Kidney capillary endothelial cell (primary cell): ENCODE measurements at regions not wholly inside any gene's neighbourhood (a gene's known extent, or its start where the extent isn't known, plus 50 kb on each side); places are given as distances from the start of the nearest gene placed in this dataset.

Source experiments
- DNase-seq: peaks from one replicate; pipeline ENCODE4 v3.0.0-alpha.2; 2018; ENCODE audit warnings: low spot score

DNA sequence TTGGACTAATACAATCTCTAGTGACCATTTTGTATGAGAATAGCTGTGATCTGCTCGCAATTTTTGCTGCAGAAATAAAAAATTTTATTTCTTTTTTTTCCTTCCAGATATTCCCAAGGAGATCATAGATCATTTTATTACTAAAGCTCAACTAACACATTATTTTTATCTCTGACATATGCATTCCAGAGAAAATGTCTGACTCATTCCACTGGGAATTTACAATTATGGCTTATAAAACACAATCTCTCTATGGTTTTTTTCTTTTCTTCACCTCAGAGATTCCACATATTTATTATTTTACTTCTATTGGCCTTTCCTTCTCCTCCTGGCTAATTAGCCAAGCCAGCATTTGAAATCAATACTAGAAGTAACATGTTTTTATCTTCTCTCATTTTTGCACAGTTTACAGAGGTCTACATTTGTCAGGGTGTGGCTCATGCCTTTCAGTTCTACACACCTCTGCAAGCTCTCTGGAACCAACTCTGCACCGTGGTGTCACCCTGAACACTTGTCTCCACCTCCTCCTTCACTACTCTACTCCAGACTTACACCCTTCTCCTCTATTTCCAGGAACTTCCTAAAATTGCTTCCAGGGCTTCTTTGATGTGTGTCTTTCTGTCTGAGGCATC lies 59.8 kb upstream of the GPM6A start:
- no peak for DNase-seq

DNA sequence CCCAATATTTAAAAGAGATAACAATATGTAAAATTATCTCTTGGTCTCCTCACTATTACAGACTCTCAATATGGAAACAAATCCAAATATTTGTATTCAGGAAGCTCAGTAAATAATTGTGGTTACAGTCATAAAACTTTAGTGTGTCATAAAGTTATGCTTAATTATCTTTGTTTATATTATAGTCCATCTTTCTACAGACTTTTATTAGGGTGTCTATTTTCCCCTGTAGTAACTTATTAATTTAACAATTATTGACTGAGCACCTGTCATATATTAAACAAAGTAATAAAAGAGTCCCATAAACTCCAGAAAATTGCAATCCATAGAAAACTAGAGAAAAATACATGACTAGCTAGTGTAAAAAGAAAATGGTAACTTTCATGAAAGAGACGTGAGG lies 61.6 kb upstream of the GPM6A start:
- DNase-seq, result no peak

DNA sequence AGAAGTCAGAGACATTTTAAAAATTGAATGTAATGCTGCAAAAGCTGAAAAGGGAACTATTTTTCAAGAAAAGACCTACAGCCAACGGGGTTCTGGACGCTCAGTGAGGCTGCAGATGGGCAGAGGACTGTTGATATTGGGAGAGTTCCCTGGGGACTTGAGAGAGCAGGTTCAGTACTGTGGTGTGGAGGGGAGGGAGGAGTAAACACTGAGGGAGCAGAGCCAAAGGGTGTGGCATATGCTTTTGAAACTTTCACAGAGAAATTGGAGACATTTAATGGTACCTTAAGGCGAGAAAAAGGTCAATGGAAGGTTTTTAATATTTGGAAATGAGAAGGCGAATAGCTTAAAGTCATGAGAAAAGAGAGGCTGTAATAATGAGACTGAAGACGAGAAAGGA lies 62.2 kb upstream of the GPM6A start:
- DNase-seq, result no peak

DNA sequence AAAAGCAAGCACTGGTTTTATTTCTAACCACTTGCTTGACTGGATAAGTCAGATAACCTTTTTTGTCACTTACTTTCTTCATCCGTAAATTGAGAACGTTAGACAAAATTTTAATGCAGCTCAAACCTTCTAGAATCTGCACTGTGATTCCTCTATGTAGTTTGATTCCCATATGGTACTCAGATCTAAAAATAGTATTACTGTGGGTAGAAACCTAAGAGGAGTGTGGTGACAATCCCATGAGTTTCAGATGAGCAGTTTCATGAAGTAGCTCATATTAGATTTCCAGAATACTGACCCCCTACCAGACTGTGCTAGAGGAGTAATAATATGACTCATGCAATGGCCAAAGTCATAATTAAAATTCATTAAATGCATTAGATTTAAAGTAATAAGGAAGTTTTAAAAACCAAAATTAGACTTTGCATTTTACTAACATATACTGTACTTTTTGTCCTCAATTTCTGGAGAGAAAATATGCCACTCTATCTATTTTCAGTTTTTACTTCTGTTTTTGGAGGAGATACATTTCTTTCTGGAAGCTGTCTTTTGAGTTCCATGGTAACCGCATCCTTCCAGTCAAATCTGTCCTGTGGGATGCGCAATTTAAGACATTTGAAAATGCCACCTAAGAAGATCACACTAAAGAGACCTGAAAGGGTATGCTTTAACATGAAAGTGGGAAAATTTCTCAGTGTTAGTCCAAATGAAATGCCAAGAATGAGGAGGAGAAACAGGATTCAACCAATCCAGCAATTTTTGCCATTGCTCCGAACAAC lies 64.1 kb upstream of the GPM6A start:
- no peak for DNase-seq

DNA sequence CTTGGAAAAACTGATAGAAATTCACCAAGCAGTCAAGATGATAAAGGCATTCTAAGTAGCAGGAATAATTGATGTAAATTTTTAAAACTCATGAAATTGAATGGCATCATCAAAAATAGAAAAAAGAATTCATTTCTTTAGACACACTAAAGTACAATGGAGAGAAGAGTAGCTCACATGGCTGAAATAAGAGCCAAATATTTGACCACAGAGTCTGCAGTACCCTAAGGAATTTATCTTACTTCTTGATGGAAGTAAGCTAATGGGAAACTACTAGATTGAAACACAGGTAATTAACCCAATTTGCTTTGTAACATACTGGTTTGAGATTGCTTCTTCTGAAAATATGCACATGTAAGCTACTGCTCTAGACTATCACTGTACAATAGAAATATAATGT lies 70.8 kb upstream of the GPM6A start:
- no peak for DNase-seq

DNA sequence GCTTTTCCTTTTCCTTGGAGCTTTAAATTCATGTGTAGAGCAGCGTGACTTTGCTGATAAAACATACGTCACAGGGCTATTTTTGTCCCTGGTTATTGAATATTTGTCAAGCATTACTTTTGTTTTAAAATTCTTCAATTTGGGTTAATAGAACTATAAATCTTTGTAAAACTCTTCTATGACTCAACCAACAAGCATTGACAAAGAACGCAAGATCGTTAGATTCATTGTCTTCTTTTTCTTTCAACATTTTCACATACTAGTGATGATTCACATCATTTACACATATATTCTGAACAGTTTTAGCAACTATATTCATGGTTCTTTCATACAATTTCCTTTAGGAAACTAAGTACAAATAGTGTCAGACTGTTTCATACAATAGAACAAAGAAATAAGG lies 72.0 kb upstream of the GPM6A start:
- DNase-seq, result peak; percentile 18

DNA sequence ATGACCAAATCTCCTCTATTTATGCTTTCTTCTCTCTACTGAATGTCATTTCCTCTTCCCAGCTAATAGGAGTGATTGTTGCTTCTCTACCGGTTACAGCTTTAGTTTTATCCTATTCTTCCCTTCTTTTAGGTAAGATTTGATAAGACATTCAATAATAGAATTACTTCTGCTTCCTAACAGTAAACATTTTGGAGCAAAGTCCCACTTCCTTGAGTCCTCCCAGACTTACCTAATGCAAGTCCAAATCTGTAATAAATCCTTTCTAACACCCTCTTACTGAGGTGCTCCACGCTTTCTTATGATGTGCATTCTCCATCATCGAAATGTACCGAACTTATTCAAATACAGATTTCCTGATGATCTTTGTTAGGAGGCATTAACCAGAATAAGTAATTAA lies 79.2 kb upstream of the GPM6A start:
- DNase-seq, result no peak

DNA sequence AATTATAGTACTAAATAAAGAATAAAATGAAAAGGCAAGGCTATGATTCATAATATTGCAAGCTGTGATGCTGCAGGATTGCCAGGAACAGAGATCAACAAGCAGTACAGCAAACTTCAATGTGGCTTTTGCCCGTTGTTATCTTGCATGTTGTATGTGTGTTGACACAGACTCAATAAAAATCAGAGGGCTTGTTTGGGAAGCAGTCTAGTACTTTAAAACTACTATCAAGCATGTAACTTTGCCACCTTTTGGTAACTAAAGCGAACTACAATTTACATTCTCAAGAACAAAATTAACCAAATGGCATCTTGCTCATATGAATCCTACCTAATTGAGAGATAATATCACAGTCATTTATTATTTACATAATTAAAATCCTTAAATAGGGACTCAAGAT lies 79.8 kb upstream of the GPM6A start:
- DNase-seq, result no peak

DNA sequence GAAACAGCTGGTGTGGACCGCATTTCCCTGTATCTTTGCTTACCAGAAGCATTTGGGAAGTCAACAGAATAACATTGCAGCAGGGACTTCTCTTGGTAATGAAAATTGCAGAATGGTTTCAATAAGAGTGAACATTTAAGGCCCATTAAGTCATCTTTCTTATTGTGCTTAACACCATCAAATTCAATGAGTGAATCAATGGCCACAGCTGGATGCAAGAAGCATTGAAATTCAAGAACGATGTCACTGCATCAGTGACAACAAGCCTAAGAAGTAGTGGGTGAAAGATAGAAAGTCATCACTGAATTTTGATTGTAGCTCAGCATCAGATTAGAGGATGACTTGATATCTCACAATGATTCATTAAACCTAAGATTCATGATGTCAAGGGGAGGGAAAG lies 93.9 kb upstream of the GPM6A start:
- DNase-seq, result no peak

DNA sequence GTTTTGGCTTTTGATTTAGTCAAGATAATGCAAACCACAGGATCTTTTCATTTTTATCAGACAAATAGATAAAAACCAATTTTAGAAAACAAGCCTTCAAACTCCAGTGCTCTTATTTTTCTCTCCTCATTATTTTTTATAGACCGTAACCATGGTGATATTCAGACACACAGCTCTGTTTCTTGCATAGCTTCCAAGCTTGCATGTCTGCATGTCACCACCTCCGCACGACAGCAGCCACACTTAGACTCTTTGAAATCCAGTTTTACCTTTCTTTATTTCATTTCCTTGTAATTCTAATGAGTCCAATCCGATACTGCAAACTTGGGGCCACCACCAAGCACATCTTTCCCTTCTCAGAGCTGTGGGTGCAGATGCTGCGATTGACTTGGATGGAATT lies 94.3 kb upstream of the GPM6A start:
- DNase-seq, result no peak

DNA sequence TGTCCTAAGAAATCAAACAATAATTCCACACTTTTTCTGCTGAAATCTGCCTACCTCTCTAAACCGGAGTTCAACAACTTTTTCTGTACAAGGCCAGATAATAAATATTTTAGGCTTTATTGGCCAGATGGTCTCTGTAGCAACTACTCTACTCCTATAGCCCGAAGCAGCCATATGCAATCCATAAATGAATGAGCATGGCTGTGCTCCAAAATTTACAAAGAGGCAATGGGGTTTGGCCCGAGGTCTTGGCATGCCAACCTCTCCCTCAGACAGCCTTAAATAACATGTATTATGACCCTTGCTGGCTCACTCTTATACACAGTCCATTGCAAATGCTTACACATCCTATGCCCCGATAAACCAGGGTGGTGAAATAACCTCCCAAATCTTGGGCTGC lies 98.6 kb upstream of the GPM6A start:
- no peak for DNase-seq

DNA sequence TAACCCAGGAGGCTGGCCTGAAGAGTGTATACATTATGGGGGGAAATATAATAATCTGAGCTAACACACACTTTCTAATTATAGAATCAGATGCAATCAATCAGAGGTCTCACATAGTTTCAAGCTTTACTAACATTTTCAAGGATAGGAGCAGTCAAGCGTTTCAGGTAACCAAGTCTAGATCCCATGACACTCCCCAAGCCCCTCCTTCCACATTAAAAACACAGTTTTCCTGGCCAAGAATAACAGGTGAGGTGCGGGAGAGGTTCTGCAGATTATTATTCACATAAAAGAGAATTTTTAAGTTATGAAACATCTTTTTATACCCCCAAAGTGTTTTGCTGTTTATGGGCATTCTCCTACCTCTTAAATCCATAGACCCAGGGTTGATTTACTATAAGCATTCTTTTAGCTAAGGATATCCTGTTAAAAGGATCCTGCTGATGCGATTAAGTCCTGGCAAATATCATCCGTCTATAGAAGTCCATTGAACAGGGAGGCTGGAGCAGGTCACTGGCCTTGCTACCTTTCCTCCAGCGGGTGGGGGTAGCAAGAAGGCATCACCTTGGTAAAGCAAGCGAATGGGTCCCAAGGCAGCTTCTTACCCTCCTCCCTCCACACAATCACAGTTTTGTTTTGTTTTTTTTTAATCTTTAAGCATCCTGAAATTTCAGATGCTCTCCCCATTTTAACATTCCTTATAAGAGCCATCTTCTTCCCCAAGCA lies 104.7 kb upstream of the GPM6A start:
- DNase-seq, result no peak

DNA sequence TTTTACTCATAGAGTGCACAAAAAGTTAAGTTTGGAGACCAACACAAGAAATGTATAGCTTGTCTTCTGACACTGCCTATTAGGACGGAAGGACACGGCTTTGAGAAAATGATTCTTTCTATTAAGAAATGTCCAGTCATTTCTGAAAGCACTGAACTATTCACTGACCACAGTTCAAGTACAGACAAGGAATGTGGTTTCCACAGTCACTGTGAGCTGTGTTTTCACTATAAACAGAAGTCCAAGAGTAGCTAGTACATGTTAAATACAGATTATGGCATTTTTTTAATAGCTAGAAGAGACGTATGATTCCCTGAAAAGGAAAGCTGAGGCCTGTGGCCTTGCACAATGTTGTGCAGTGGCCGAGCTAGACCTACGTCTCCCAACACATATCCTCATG lies 115.1 kb upstream of the GPM6A start:
- no peak for DNase-seq

DNA sequence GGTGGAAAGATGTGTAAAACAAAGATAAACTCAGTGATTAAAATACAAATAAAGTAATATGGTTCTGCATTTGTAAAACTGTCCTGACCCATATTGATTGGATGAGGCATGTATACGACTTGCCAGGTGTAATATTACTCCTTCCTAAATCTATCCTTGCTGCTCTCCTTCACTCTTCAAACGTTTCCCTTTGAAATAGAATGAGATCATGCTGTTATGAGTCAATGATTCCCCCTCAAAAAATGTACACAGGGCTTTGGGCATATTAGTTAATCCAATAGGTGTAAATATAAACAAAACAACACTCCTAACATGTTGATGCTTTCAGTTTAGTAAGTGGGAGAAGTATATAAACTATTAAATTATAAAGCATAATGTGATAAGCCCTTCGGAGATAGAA lies 117.4 kb upstream of the GPM6A start:
- no peak for DNase-seq

DNA sequence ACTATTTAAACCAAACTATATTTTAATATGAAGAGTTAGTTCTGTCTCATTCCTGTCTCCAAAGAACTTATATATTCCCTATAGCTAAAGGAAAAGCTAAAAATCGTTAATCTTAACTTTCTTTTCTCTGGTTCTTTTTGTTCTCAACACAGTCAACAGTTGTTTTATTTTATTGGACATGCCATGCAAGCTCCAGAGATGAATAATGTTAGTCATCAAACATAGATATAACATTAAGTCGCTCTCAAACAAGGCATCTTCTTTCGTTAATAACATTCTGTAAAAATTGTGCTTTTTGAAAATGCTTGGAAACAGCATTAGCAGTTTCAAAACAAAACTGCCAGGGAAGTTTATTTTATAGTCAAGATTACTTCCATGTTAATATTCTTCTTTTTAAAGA lies 117.9 kb upstream of the GPM6A start:
- no peak for DNase-seq

DNA sequence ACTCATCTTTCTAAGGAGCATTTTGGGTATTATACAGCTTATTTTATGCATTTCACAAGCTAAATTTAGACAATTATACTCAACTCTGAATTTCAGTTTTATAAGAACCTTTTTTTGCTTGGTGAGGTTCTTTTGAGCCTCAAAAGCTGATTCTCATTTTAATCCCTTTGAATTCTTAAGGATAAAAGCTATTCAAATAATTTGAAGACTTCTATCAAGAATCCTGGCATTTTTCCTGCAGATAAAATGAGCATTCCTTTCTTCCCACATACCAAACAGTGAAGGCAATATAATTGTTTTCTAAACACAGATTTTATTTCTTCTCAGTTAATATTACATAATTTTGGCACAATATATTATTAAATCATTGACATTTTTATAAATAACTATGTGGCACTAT lies 118.4 kb upstream of the GPM6A start:
- no peak for DNase-seq

DNA sequence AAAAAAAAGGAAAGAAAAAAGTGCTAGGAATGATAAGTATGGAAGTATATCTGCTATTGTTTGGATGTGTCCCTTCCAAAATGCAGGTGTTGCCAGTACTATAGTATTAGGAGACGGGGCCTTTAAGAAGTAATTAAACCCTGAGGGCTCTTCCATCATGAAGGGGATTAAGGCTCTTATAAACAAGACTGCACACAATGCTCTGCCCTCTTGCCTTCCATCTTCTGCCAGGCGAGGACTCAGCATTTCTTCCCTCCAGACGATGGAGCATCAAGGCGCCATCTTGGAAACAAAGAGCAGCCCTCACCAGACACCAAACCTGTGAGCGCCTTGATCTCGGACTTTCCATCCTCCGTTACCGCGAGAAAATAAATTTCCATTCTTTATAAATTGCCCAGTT lies 120.1 kb upstream of the GPM6A start:
- no peak for DNase-seq

DNA sequence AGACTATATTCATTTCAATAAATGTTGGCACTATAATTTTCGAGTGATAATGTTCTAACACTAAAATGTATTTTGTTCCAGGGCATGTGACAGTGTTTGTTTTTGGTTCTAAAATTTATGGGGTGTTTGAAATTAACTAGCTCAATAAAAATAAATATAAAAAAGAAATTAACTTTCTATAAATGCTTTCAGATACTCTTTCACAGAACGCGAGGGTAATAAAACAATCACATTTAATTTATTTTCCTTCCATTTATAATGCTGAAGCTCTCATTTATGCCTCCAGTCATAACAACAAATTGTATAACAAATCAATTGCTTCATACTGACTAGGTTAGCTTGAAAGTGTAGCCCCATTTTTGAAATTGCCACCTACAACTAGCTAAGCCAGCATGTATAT lies 122.4 kb upstream of the GPM6A start:
- DNase-seq, result no peak

DNA sequence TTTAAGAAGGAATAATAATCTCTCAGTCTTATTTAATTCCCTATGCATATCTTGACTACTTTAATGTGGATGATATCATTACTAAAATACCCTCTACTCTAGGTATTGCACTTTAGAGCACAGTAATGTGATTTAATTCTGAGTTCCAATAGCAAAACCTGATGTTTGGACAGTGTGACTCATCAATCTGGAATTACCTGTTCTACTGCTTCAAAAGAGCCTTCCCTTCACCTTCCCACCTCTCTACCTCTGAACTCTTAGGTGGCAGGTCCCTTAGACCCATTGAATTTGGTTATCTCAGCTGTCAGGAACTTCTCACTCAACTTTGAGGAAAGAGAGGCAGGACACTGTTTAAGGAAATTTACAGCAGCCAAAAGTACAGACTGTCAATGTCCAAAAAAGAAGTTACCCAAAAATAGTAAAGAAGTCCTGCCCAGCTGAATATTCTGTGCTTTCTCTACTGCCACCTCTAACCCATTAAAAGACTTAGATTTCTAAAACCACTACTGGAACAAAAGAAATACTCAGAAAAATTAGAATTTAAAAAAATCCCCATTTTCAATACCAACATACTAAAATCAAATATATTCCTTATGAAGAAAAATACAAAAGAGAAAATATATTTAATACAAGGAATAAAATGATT lies 123.1 kb upstream of the GPM6A start:
- DNase-seq, result no peak

DNA sequence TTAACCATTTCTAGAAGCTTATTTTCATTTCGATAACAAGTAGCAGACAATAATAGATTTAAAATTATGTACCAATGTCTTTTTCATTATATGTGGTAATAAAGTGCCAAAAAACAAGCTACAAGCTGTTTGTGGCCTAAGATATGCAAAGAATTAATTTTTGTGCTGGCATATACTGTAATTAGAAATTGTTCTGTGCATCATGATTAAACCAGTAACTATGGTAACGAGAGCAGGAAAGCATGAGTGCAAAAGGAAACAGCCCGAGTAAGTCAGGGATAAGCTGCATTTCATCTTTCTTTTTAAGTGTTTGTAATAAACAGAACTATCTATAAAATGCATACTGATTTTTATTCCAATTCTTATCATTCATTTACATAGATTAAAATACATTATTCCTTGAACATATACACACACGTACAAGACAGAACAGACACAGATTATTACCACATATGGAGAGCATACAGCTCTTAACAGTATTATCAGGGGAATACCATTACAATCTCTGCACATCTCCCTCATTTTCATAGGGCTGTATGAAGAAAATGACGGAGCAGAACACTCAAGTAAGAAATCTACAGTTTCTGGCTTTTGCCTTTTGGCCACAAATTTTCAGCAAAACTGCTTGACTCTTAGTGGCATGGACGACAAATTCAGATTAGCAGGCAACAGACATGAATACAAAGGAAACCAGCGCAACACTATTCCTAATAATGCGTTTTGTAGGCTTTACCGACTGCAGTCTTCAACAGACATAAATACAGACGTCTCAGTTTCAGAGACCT lies 121.3 kb upstream of the WDR17 start:
- DNase-seq, result no peak

DNA sequence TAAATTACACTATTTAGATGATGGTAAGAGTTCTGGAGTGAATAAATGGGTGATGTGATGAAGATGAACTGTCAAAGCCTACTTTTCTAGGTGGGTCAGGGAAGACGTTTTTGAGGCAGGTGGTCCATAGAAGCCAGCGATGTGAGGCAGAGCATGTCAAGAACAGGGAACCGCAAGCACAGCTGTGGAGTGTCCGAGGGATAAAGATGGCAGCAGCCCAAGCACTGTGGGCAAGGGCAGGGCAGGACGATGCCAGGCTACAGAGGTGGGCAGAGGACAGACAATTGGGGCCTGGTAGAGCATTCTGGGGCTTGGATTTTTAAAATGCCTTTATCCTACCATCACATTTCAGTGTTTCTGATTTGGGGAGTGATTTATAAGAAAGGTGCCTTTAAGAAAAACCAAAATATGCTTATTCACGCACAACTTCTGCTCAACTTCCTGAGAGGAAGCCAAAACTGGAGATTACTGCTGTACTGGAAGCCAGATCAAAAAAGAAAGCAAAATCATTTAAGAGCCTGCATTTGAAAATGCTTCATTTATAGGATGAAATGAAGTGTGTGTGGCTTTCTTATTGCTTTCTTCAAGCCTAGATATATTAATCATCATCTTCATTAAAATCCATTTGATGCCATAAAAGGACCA lies 119.0 kb upstream of the WDR17 start:
- peak; percentile 10 for DNase-seq
